Tibial nerve (tissue), 3 donors: ENCODE measurements at regions not wholly inside any gene's neighbourhood (a gene's known extent, or its start where the extent isn't known, plus 50 kb on each side); places are given as distances from the start of the nearest gene placed in this dataset.

Experiments
- CTCF ChIP-seq, 5 experiments: fragments of 200-600 bp in 3 of 5; fragments of 450-650 bp in 2 of 5; sonication (generic) in 3 of 5; IDR thresholded peaks; one replicate each; pipeline ENCODE4 v1.5.1; 2016 to 2019; ENCODE audit warnings: antibody characterized with exemption in 5 of 5, mild to moderate bottlenecking in 3 of 5, moderate library complexity in 2 of 5
- POLR2A ChIP-seq, 2 donors: fragments of 450-650 bp; IDR thresholded peaks; one replicate each; pipeline ENCODE4 v1.6.1; 2017; ENCODE audit warnings: antibody characterized with exemption in 2 of 2, mild to moderate bottlenecking in 2 of 2, moderate library complexity in 2 of 2

- no peak for TF ChIP-seq CTCF (IDR thresholded peaks at IDR 0.05)
- no peak for TF ChIP-seq POLR2A (IDR thresholded peaks at IDR 0.05)
Observed at GRCh38 chr13:38180126-38180525, 169.5 kb upstream of the UFM1 start.
